SH-SY5Y (cell line): ENCODE measurements at regions not wholly inside any gene's neighbourhood (a gene's known extent, or its start where the extent isn't known, plus 50 kb on each side); places are given as distances from the start of the nearest gene placed in this dataset.

Experiments
- GATA2 ChIP-seq: IDR thresholded peaks from 2 replicates; pipeline ENCODE4 v1.6.1; 2011; ENCODE audit warnings: mild to moderate bottlenecking, low read depth, low read length
- GATA3 ChIP-seq: IDR thresholded peaks from 2 replicates; pipeline ENCODE4 v1.6.1; 2011; ENCODE audit warnings: low read depth, mild to moderate bottlenecking, low read length, moderate library complexity

DNA sequence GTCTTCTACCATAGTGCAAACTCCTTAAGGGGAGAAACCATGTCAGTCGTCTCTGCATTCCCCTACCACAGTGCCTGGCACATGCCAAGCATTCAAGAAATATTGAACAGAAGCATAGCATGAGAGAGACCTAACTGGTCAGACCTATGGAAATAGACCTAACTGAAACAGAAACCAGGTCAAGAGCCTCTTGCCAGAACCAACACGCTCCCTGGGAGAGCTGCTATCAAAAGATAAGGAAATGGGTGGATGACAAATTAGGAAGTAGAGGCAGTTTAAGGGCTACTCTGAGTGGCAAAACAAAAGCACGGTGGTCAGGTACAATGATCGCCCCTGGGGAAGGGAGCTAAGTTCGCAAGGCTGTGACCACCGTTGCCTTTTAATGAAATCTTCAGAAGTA lies 66.0 kb upstream of the SMIM15 start:
- no peak for TF ChIP-seq GATA2
- TF ChIP-seq GATA3, result no peak
